ENCODE measurements at regions not wholly inside any gene's neighbourhood (a gene's known extent, or its start where the extent isn't known, plus 50 kb on each side); places are given as distances from the start of the nearest gene placed in this dataset.

- TF ChIP-seq CTCF (IDR thresholded peaks at IDR 0.05) (no peak), POLR2A (IDR thresholded peaks at IDR 0.05) (no peak), POLR2AphosphoS5 (IDR thresholded peaks at IDR 0.05) (no peak)
Measured at GRCh38 chr6:170090561-170090960, 200.3 kb downstream of the DLL1 start.

Measured in upper lobe of left lung (tissue), 4 donors.